SH-SY5Y (cell line): ENCODE measurements at regions not wholly inside any gene's neighbourhood (a gene's known extent, or its start where the extent isn't known, plus 50 kb on each side); places are given as distances from the start of the nearest gene placed in this dataset.

Source experiments
- GATA2 ChIP-seq: IDR thresholded peaks from 2 replicates; pipeline ENCODE4 v1.6.1; 2011; ENCODE audit warnings: mild to moderate bottlenecking, low read depth, low read length
- GATA3 ChIP-seq: IDR thresholded peaks from 2 replicates; pipeline ENCODE4 v1.6.1; 2011; ENCODE audit warnings: low read depth, mild to moderate bottlenecking, low read length, moderate library complexity

- TF ChIP-seq GATA2 (no peak), GATA3 (no peak)
These were observed 563.0 kb upstream of the SPRY2 start for GRCh38 chr13:80903911-80904310.
